Gastrocnemius medialis (tissue), 4 donors: ENCODE measurements at regions not wholly inside any gene's neighbourhood (a gene's known extent, or its start where the extent isn't known, plus 50 kb on each side); places are given as distances from the start of the nearest gene placed in this dataset.

Experiments used
- ATAC-seq, 2 donors: fragments of 150-250 bp; one replicate each; pipeline ENCODE4 v1.9.1; 2016
- DNase-seq, 2 donors: peaks; one replicate each; pipeline ENCODE4 v3.0.0-alpha.2; 2019
- H3K27ac ChIP-seq, 4 donors: fragments of 200-600 bp; sonication (generic); 1 replicate in 1 of 4; 2 replicates in 3 of 4; pipeline ENCODE4 v1.5.1; 2016 to 2018; ENCODE audit warnings: mild to moderate bottlenecking in 2 of 4, moderate library complexity in 1 of 4
- H3K27me3 ChIP-seq, 3 donors: fragments of 200-600 bp; sonication (generic) in 2 of 3; 1 replicate in 1 of 3; 2 replicates in 2 of 3; pipeline versions ENCODE4 v1.5.1 to v1.6.0; 2016 to 2019; ENCODE audit warnings: mild to moderate bottlenecking in 1 of 3, moderate library complexity in 1 of 3
- H3K36me3 ChIP-seq, 2 donors: fragments of 200-600 bp; sonication (generic) in 1 of 2; one replicate each; pipeline ENCODE4 v1.5.1; 2017 to 2018
- H3K4me1 ChIP-seq, 2 donors: fragments of 200-600 bp; sonication (generic) in 1 of 2; one replicate each; pipeline ENCODE4 v1.5.1; 2016 to 2017; ENCODE audit warnings: mild to moderate bottlenecking in 2 of 2
- H3K4me3 ChIP-seq, 4 donors: fragments of 200-600 bp; sonication (generic) in 3 of 4; 1 replicate in 1 of 4; 2 replicates in 3 of 4; pipeline ENCODE4 v1.5.1; 2016 to 2019; ENCODE audit warnings: mild to moderate bottlenecking in 2 of 4
- H3K9me3 ChIP-seq, 3 donors: fragments of 200-600 bp; sonication (generic) in 2 of 3; 1 replicate in 1 of 3; 2 replicates in 2 of 3; pipeline ENCODE4 v1.5.1; 2016 to 2019
- POLR2A ChIP-seq, 2 donors: fragments of 450-650 bp; IDR thresholded peaks; one replicate each; pipeline ENCODE4 v1.6.1; 2017; ENCODE audit warnings: antibody characterized with exemption in 2 of 2, mild to moderate bottlenecking in 2 of 2, moderate library complexity in 2 of 2
- in situ Hi-C, 4 donors: fragments of 200-750 bp; cut with MboI; loops; one replicate each; pipeline versions ENCODE4 v1.15.0 to v1.8.0; 2017; ENCODE audit warnings: low sequenced_read_pairs in 4 of 4
- intact Hi-C: fragments of 100-400 bp; cut with DNase I; formaldehyde crosslinking; loops from one replicate; pipeline ENCODE4 v1.15.1; 2023; ENCODE audit warnings: low total_unique reads
- TF ChIP-seq, protein P1 (sequence below), 5 experiments: fragments of 450-650 bp in 3 of 5; fragments of 200-600 bp in 2 of 5; sonication (generic) in 2 of 5; IDR thresholded peaks in 4 of 5; conservative IDR thresholded peaks in 1 of 5; 1 replicate in 4 of 5; 2 replicates in 1 of 5; pipeline ENCODE4 v1.5.1; 2016 to 2019; ENCODE audit warnings: antibody characterized with exemption in 5 of 5, mild to moderate bottlenecking in 3 of 5, moderate library complexity in 3 of 5

DNA sequence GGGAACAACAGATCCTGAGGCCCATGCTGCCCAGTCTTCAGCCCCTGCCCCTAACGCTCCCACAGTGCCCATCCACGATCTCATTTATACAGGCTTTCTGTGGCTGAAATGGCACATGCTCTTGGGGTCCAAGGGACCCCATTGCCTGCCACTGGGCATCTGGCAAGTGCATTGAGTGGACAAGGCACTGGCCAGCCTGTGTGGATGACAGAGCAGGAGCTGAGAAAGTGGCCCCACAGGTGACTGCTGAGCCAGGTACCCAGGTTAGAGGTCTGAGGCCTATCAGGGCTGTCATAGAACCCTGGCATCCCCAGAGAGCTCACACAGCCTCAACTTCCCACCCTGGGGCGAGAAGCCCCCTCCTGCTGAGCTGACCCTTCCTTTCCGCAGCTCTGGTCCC is 86.0 kb upstream of the NXT1 start:
- DNase-seq (no peak), ATAC-seq (no peak)
- no peaks in the 10 kb centered on the region for H3K9me3 ChIP-seq
- intact Hi-C loops, result no loop called here
- H3K27me3 ChIP-seq, result no peaks in the 10 kb centered on the region
- no peaks in the 10 kb centered on the region for H3K36me3 ChIP-seq
- peaks cover 0 to 2% of the 10 kb centered on the region in 2 donors for H3K4me1 ChIP-seq
- no peak for TF ChIP-seq POLR2A (IDR thresholded peaks at IDR 0.05)
- TF ChIP-seq, protein P1, sequence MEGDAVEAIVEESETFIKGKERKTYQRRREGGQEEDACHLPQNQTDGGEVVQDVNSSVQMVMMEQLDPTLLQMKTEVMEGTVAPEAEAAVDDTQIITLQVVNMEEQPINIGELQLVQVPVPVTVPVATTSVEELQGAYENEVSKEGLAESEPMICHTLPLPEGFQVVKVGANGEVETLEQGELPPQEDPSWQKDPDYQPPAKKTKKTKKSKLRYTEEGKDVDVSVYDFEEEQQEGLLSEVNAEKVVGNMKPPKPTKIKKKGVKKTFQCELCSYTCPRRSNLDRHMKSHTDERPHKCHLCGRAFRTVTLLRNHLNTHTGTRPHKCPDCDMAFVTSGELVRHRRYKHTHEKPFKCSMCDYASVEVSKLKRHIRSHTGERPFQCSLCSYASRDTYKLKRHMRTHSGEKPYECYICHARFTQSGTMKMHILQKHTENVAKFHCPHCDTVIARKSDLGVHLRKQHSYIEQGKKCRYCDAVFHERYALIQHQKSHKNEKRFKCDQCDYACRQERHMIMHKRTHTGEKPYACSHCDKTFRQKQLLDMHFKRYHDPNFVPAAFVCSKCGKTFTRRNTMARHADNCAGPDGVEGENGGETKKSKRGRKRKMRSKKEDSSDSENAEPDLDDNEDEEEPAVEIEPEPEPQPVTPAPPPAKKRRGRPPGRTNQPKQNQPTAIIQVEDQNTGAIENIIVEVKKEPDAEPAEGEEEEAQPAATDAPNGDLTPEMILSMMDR (IDR thresholded peaks at IDR 0.05 in 4 of 5, conservative IDR thresholded peaks at IDR 0.05 in 1 of 5), result no peak
- no peak overlapping the region for H3K27ac ChIP-seq
- in situ Hi-C loops, result no loop called here
- H3K4me3 ChIP-seq, result no peak overlapping the region

DNA sequence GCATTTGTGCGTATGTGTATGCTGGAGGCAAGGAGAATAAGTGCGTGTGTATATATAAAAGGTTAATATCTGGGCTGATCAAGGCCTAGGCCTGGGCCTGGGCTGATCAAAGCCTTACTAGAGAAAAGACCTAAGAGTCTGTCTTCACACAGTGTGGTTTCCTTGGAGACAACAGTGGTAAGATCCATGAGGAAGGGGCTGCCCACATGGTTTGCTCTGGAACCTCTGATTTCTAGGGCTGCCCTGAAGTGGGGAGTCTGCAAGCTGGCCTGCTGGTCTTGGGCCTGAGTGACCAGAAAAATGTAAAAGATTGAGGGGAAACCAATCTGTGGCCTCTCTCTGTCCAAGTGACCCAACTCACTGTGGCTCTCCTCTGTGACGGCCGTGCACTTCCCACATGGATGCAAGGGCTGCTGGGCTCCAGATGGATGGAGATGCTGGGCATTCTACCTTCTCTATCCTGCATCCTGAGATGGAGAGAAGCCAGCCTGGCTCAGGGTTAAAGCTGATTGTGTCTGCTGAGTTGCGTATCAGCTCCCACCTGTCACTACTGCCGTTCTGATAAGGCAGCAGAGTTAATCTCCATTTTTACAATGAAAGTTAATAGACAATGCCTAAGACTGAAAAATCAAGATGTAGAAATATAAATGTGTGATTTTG is 90.3 kb upstream of the NXT1 start:
- no peak for TF ChIP-seq POLR2A (IDR thresholded peaks at IDR 0.05)
- TF ChIP-seq, protein P1 (IDR thresholded peaks at IDR 0.05 in 4 of 5, conservative IDR thresholded peaks at IDR 0.05 in 1 of 5), result no peak
- Histone ChIP-seq H3K4me3 (no peak overlapping the region), H3K27me3 (peaks cover 0 to 5% (median 0%) of the 10 kb centered on the region in 3 donors), H3K9me3 (no peaks in the 10 kb centered on the region), H3K27ac (no peak overlapping the region), H3K36me3 (no peaks in the 10 kb centered on the region), H3K4me1 (peaks cover 4 to 10% of the 10 kb centered on the region in 2 donors)
- DNase-seq (no peak), ATAC-seq (no peak)
- intact Hi-C loops (no loop called here), in situ Hi-C loops (no loop called here)

DNA sequence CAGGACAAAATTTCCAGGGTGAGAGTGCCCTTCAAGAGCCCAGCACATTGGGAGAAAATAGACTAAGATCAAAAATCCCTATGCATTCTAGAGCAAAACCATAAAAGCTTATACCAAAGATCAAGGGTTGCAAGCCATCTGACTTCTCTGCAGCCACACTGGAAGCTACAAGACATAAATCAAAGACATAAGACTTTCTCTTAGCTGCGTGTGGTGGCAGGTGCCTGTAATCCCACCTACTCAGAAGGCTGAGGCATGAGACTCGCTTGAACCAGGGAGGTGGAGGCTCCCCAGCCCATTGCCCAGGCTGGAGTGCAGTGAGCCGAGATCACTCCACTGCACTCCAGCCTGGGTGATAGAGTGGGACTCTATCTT is 91.9 kb upstream of the NXT1 start:
- H3K9me3 ChIP-seq, result no peaks in the 10 kb centered on the region
- intact Hi-C loops, result no loop called here
- peaks cover 0 to 5% (median 0%) of the 10 kb centered on the region in 3 donors for H3K27me3 ChIP-seq
- in situ Hi-C loops, result no loop called here
- peak overlapping the region; percentile 50 to 75 (median 60) for H3K27ac ChIP-seq
- H3K4me3 ChIP-seq, result no peak overlapping the region
- ATAC-seq (no peak), DNase-seq (no peak)
- TF ChIP-seq, protein P1 (IDR thresholded peaks at IDR 0.05 in 4 of 5, conservative IDR thresholded peaks at IDR 0.05 in 1 of 5), result no peak
- no peaks in the 10 kb centered on the region for H3K36me3 ChIP-seq
- H3K4me1 ChIP-seq, result peaks cover 4 to 10% of the 10 kb centered on the region in 2 donors

DNA sequence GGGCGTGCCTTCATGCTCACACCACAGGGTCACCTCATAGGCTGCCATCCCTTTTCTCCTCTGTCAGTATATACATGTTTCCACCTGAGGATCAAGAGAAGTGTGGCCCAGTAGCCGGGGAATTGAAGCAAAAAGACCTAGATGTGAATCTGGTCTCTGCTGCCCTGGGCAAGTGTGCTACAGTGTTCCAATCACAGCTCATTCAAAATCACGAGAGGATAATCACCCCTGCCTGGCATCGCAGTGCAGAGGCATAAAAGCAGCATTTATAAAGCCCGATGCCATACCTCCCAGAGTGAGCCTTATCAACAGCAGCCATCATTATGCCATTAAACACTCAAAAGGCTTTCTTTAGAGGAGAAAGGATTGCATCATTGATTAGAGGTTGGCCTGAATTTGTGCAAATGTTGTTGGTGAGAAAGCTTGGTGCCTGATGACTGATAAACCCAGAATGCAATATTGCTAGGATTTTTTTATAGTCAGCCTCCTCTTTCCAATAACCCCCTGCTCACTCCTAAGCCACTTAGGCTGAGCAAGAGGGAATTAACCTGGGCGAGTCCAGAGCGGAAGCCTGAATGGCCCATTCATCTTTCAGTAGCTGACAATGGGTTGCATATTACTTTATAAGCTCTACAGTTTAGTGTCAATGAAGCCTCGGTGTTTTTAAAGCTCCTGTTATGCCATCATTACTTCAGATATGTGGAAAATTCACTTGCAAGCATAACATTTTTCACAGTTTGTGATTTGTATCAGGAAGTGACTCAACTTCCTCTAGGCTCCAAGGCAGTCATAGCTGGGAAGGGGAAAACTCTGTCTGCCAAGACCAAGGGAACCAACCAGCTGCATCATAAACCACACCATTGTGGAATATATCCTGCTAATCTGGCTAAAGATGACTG is 92.5 kb upstream of the NXT1 start:
- H3K36me3 ChIP-seq, result no peaks in the 10 kb centered on the region
- in situ Hi-C loops (no loop called here), intact Hi-C loops (no loop called here)
- H3K9me3 ChIP-seq, result no peaks in the 10 kb centered on the region
- H3K4me3 ChIP-seq, result no peak overlapping the region
- ATAC-seq (peak; percentile 63 to 70), DNase-seq (peak in 1 of 2 donors; percentile 26)
- peak overlapping the region; percentile 56 to 75 (median 66) for H3K27ac ChIP-seq
- peaks cover 0 to 5% (median 0%) of the 10 kb centered on the region in 3 donors for H3K27me3 ChIP-seq
- no peak for TF ChIP-seq POLR2A (IDR thresholded peaks at IDR 0.05)
- TF ChIP-seq, protein P1 (IDR thresholded peaks at IDR 0.05 in 4 of 5, conservative IDR thresholded peaks at IDR 0.05 in 1 of 5), result no peak
- peaks cover 4 to 10% of the 10 kb centered on the region in 2 donors for H3K4me1 ChIP-seq
